ENCODE measurements at regions not wholly inside any gene's neighbourhood (a gene's known extent, or its start where the extent isn't known, plus 50 kb on each side); places are given as distances from the start of the nearest gene placed in this dataset.

DNA sequence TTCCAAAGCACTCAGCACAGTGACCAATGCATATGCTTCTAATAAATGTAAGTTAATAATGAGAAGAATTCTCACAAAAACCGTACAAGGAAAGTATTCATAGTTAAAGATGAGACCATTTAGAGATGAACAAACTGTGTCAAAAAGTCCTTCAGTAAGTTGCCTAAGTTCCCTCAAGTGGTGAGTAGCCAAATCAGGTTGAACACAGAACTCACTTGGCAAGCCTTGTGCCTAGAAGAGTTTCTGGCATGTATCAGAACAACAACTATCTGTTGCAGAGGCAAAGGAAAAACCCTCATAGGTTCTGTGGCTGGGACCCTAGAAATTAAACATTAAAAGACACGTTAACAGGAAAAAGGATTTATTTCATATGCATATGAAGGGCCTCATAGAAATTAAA lies 129.6 kb upstream of the DOK5 start:
- TF ChIP-seq EZH2 (IDR thresholded peaks at IDR 0.05; ENCODE audit: low read length), result no peak
- TF ChIP-seq, protein P1, sequence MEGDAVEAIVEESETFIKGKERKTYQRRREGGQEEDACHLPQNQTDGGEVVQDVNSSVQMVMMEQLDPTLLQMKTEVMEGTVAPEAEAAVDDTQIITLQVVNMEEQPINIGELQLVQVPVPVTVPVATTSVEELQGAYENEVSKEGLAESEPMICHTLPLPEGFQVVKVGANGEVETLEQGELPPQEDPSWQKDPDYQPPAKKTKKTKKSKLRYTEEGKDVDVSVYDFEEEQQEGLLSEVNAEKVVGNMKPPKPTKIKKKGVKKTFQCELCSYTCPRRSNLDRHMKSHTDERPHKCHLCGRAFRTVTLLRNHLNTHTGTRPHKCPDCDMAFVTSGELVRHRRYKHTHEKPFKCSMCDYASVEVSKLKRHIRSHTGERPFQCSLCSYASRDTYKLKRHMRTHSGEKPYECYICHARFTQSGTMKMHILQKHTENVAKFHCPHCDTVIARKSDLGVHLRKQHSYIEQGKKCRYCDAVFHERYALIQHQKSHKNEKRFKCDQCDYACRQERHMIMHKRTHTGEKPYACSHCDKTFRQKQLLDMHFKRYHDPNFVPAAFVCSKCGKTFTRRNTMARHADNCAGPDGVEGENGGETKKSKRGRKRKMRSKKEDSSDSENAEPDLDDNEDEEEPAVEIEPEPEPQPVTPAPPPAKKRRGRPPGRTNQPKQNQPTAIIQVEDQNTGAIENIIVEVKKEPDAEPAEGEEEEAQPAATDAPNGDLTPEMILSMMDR (optimal IDR thresholded peaks at IDR 0.05 in 1 of 3, IDR thresholded peaks at IDR 0.05 in 1 of 3, conservative IDR thresholded peaks at IDR 0.05 in 1 of 3; ENCODE audit: extremely low read depth in 1 of 3, insufficient read depth in 2 of 3, low read length in 3 of 3), result no peak

Measured in keratinocyte (primary cell).